ENCODE measurements at regions not wholly inside any gene's neighbourhood (a gene's known extent, or its start where the extent isn't known, plus 50 kb on each side); places are given as distances from the start of the nearest gene placed in this dataset.

DNA sequence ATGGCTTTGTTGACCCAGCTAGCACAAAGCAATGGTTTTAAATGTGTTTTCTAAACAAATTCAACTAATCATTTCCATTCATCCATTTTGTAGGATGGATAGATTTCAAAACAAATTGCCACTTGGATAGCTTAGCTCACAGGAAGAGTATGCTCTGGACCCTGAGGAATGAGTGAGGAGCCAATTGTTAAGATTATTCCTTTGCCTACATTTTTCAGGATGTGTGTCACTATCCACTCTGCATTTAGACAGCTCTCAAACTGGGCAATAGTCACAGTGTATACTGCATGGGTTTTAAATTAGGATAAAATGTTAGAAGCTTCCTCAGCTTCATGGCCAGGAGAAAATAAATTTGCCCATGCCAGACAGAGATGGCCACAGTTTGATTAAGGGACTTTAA lies 605.6 kb upstream of the TEX47 start:
- TF ChIP-seq, protein P1, sequence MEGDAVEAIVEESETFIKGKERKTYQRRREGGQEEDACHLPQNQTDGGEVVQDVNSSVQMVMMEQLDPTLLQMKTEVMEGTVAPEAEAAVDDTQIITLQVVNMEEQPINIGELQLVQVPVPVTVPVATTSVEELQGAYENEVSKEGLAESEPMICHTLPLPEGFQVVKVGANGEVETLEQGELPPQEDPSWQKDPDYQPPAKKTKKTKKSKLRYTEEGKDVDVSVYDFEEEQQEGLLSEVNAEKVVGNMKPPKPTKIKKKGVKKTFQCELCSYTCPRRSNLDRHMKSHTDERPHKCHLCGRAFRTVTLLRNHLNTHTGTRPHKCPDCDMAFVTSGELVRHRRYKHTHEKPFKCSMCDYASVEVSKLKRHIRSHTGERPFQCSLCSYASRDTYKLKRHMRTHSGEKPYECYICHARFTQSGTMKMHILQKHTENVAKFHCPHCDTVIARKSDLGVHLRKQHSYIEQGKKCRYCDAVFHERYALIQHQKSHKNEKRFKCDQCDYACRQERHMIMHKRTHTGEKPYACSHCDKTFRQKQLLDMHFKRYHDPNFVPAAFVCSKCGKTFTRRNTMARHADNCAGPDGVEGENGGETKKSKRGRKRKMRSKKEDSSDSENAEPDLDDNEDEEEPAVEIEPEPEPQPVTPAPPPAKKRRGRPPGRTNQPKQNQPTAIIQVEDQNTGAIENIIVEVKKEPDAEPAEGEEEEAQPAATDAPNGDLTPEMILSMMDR (IDR thresholded peaks at IDR 0.05) = no peak
- DNase-seq (ENCODE audit: low spot score) (no peak), ATAC-seq (ENCODE audit: low FRiP score) (no peak)

DNA sequence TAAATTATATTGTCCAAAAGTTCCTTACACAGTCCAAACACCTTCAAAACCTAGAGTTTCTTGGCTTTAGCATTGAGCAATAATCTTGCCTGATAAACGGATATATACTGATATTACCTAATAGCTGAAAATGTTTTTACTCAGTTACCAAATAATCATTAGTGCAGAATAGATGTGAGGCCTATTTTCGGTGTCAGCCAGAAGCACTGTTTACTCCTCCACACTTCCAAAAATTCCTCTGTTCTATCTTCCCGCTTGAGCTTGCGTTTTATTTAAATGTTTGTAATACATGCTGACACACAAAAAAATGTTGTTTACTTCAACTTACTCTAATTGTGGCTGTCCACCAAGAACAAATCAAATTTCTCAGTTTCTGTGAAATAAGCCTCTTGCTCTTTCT lies 606.2 kb upstream of the TEX47 start:
- ATAC-seq (ENCODE audit: low FRiP score) (peak; percentile 55), DNase-seq (ENCODE audit: low spot score) (no peak)
- TF ChIP-seq, protein P1 (IDR thresholded peaks at IDR 0.05) = no peak

DNA sequence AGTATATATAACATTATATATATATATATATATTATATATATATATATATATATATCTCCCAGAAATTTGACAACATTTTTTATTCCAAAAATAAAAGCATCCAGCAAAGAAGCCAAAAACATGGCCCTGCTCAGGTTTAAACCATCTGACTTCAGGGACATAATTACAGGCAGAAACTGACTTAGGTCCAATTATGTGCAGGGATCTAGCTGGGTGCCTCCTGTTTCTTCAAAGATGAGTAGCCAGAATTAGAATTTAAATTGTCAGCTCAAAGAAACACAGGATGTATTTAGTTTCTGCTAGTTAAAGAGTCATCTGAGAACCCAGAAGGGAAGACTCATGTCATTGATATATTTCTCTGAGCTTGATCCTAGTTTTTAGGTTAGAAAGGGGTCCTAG lies 656.4 kb upstream of the TEX47 start:
- DNase-seq (ENCODE audit: low spot score) = no peak
- TF ChIP-seq, protein P1 (IDR thresholded peaks at IDR 0.05) = no peak
- ATAC-seq (ENCODE audit: low FRiP score) = no peak

DNA sequence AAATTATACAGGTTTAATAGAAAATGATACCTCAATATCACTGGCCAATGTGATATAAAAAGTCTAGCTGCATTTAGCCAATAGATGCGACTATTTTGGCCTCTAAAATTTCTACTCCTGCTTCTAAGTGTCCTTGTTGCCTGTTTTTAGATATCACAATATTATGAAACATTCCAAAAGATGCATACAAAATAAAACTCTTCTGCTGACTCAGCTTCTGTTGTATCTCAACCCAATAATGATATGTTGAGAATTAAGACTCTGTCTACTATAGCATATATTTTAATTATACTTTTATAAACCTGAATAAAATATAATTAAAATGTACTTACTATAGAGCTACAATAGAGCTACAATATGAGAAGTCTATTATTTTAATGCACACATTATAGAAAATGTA lies 661.0 kb upstream of the TEX47 start:
- ATAC-seq (ENCODE audit: low FRiP score) = no peak
- no peak for DNase-seq (ENCODE audit: low spot score)
- TF ChIP-seq, protein P1 (IDR thresholded peaks at IDR 0.05) = no peak

DNA sequence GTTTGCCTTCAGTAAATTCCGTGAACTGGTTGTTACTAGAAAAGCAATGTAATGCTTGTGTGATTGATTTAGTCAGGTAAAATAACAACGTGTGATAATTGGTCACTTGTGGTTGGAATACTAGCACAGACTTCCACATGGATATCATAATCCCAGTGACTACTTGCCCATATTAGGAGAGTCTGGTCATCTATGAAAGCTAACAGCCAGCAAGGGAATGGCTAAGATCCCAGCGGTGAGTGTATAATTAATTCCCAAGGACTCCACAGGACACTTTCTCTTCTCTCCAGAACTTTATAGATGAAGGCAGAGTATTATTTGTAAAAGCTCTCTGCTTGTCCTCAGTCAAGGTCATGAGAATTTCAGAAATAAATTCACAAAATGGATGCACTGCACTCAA lies 662.6 kb upstream of the TEX47 start:
- no peak for ATAC-seq (ENCODE audit: low FRiP score)
- no peak for DNase-seq (ENCODE audit: low spot score)
- TF ChIP-seq, protein P1 (IDR thresholded peaks at IDR 0.05) = no peak

DNA sequence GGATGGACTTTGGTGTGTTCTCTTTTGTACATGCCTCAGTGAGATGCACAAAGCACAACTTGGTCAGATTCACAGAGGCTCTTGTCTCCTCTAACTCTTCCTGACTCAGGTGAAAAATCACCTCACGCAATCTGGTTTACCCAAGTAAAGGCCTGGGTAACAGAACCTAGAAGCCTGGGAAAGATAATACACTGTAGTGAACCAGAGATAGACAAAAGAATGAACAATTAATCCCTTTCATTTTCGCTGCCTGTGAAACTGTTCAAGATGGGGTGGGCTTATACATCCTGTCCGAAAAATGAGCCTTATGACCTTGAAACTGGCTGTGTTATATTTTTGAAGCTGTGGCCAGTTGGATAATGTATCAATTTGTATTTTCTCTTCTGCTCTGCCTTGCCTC lies 678.9 kb upstream of the TEX47 start:
- DNase-seq (ENCODE audit: low spot score) (no peak), ATAC-seq (ENCODE audit: low FRiP score) (no peak)
- TF ChIP-seq, protein P1 (IDR thresholded peaks at IDR 0.05) = no peak

DNA sequence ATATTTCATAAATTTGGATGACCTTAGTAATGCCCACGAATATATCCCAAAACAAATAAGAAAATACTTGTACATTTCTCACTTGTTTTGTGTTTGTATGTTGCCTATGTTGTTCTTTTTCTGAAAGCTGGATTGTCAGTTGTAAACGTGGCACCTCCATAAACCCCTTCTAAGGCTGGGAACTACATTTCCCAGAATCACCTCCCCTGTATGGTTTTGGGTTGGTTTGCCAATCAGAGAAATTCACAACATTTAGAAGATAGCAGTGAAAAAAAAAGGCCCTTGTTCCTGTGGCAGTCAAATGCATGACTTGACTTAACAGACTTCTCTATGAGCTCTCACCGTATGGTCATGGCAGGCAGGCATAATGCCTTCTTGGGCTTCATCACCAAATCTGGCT lies 676.3 kb upstream of the STEAP1 start:
- TF ChIP-seq, protein P1 (IDR thresholded peaks at IDR 0.05) = no peak
- DNase-seq (ENCODE audit: low spot score) (no peak), ATAC-seq (ENCODE audit: low FRiP score) (no peak)
